Karpas-422 (cell line): ENCODE measurements at regions not wholly inside any gene's neighbourhood (a gene's known extent, or its start where the extent isn't known, plus 50 kb on each side); places are given as distances from the start of the nearest gene placed in this dataset.
"Not testable (repeated sequence)": the region's sequence is repeated elsewhere in the genome, so short reads cannot be mapped to it uniquely, and the experiment has no call there.

Experiments used
- DNase-seq: peaks from one replicate; pipeline ENCODE4 v3.0.0-alpha.2; 2015
- H2AFZ ChIP-seq: fragments of 200-600 bp; sonication (generic); 2 replicates; pipeline ENCODE4 v1.6.1; 2014; ENCODE audit warnings: antibody characterized with exemption, low read length, mixed read lengths
- H3K27ac ChIP-seq: fragments of 200-600 bp; sonication (generic); 2 replicates; pipeline ENCODE4 v1.5.1; 2014; ENCODE audit warnings: mild to moderate bottlenecking, low read length, moderate library complexity
- H3K27me3 ChIP-seq: fragments of 200-600 bp; sonication (generic); 2 replicates; pipeline ENCODE4 v1.6.1; 2014; ENCODE audit warnings: low read length, mixed read lengths
- H3K36me3 ChIP-seq: fragments of 200-600 bp; sonication (generic); 2 replicates; pipeline ENCODE4 v1.6.1; 2014; ENCODE audit warnings: low read length, mixed read lengths; ENCODE audit not compliant: insufficient read depth
- H3K4me1 ChIP-seq: fragments of 200-600 bp; sonication (generic); 2 replicates; pipeline ENCODE4 v1.6.1; 2014; ENCODE audit warnings: mild to moderate bottlenecking, low read length, mixed read lengths
- H3K4me2 ChIP-seq: fragments of 200-600 bp; sonication (generic); 2 replicates; pipeline ENCODE4 v1.6.1; 2014; ENCODE audit warnings: low read length, low read depth, mild to moderate bottlenecking; ENCODE audit not compliant: poor library complexity, severe bottlenecking
- H3K4me3 ChIP-seq: fragments of 200-600 bp; sonication (generic); 2 replicates; pipeline ENCODE4 v1.5.1; 2014; ENCODE audit warnings: mild to moderate bottlenecking, antibody characterized with exemption, low read length, mixed read lengths
- H3K79me2 ChIP-seq: fragments of 200-600 bp; sonication (generic); 2 replicates; pipeline ENCODE4 v1.6.1; 2014; ENCODE audit warnings: mild to moderate bottlenecking, low read length, mixed read lengths
- H3K9ac ChIP-seq: fragments of 200-600 bp; sonication (generic); 2 replicates; pipeline ENCODE4 v1.6.0; 2014; ENCODE audit warnings: low read length
- H3K9me2 ChIP-seq: fragments of 200-600 bp; sonication (generic), shearing (Covaris generic); replicated peaks from 2 replicates; pipeline ENCODE4 v1.6.0; 2014; ENCODE audit warnings: mild to moderate bottlenecking, low read length, moderate library complexity; ENCODE audit not compliant: insufficient read depth
- H3K9me3 ChIP-seq: fragments of 300-700, 200-600 bp; sonication (generic); 2 replicates; pipeline ENCODE4 v1.6.1; 2014; ENCODE audit warnings: low read length, mixed read lengths
- H4K20me1 ChIP-seq: fragments of 200-600 bp; sonication (generic); 2 replicates; pipeline ENCODE4 v1.6.1; 2014; ENCODE audit warnings: mild to moderate bottlenecking, antibody characterized with exemption, low read length, low read depth; ENCODE audit not compliant: insufficient read depth

DNA sequence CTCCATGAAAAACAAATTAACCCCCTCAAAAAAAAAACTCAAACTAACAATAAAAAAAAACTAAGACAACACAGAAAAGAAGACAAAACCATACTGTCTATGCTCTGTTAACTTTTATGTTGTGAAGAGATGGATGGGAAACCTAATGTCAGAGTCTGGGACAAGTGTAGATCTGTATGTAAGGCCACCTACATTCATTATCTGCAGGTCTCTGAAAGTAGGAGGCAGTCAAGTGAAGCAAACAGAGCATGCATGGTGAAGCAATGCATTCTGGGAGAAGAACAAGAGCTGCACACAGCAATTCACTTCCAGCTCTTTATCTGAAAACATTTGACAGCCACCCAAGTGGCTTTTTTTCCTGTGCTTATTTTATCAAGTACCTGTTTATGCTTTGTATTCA, 452.0 kb downstream of the EPHA7 start:
- Histone ChIP-seq H4K20me1 (no peaks in the 10 kb centered on the region), H3K27me3 (no peaks in the 10 kb centered on the region), H3K9me2 (no peaks in the 10 kb centered on the region), H3K4me1 (peaks cover 6% of the 10 kb centered on the region), H3K27ac (no peak overlapping the region), H3K9ac (no peak overlapping the region), H3K4me2 (no peak overlapping the region), H3K36me3 (no peaks in the 10 kb centered on the region), H2AFZ (no peak overlapping the region), H3K9me3 (peaks cover 10% of the 10 kb centered on the region; the same call in 1 of the 2 replicates), H3K79me2 (no peaks in the 10 kb centered on the region), H3K4me3 (no peak overlapping the region)
- DNase-seq = no peak

DNA sequence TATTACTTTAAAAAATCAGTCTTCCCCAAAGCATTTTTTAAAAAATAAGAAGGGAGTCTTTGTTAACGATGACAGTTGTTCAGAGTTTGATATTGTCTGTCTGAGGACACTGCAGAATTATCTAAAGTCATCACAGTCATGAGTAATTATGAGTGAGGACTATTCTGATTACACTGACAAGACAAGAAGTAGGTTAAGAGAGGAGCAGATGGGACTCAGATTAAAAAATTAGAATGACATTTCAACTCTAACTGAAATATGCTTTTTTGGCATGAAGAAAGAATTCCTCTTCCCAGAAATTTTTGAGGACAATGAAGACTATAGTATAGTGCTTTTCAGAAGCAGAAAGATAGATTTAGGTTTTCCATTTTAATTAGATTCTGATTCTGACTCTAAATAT, 456.5 kb downstream of the EPHA7 start:
- no peak for DNase-seq
- H3K27ac ChIP-seq = no peak overlapping the region
- H3K9ac ChIP-seq = no peak overlapping the region
- H3K4me1 ChIP-seq = peaks cover 6% of the 10 kb centered on the region
- no peak overlapping the region for H2AFZ ChIP-seq
- no peaks in the 10 kb centered on the region for H3K9me2 ChIP-seq
- H4K20me1 ChIP-seq = no peaks in the 10 kb centered on the region
- H3K9me3 ChIP-seq = peaks cover 10% of the 10 kb centered on the region
- no peak overlapping the region for H3K4me2 ChIP-seq
- H3K79me2 ChIP-seq = no peaks in the 10 kb centered on the region
- H3K4me3 ChIP-seq = no peak overlapping the region
- H3K36me3 ChIP-seq = no peaks in the 10 kb centered on the region
- H3K27me3 ChIP-seq = no peaks in the 10 kb centered on the region

- not testable (repeated sequence) for H2AFZ ChIP-seq, H3K4me2 ChIP-seq, H3K27ac ChIP-seq, H3K4me1 ChIP-seq, H4K20me1 ChIP-seq, DNase-seq, H3K9ac ChIP-seq, H3K79me2 ChIP-seq, H3K9me2 ChIP-seq, H3K4me3 ChIP-seq, H3K36me3 ChIP-seq, H3K27me3 ChIP-seq
- peaks cover 19% of the 10 kb centered on the region; the same call in 1 of the 2 replicates for H3K9me3 ChIP-seq
These were observed 467.2 kb downstream of the EPHA7 start for GRCh38 chr6:92952111-92952510.

GRCh38 chr6:92945799-92946198, 473.6 kb downstream of the EPHA7 start:
- Histone ChIP-seq H4K20me1 (no peaks in the 10 kb centered on the region), H2AFZ (no peak overlapping the region)

DNA sequence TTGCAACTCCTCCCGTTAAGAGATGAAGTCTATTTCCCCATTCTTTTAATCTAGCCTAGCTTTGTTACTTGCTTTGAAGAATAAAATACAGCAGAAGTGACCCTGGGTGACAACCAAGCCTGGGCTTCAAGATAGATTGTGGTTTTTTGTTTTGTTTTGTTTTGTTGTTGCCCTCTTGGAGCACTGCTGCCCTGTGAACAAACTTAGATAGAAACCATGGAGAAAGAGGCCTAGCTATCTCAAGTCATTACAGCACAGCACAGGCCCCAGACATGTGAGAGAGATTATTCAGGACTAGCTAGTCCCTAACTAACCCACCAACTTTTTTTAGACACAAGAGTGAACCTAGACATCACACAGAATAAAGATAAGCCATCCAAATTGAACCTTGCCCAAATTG, 475.2 kb downstream of the EPHA7 start:
- Histone ChIP-seq H3K27ac (no peak overlapping the region), H3K9ac (no peak overlapping the region), H3K9me2 (no peaks in the 10 kb centered on the region), H2AFZ (no peak overlapping the region), H4K20me1 (no peaks in the 10 kb centered on the region), H3K4me1 (no peaks in the 10 kb centered on the region), H3K4me2 (no peak overlapping the region), H3K4me3 (no peak overlapping the region), H3K79me2 (no peaks in the 10 kb centered on the region), H3K27me3 (no peaks in the 10 kb centered on the region), H3K36me3 (no peaks in the 10 kb centered on the region), H3K9me3 (peaks cover 40% of the 10 kb centered on the region)
- no peak for DNase-seq

More at GRCh38 chr6:92945799-92946198, 473.6 kb downstream of the EPHA7 start:
- no peak overlapping the region for H3K4me3 ChIP-seq
- no peak overlapping the region for H3K27ac ChIP-seq
- H3K4me2 ChIP-seq = no peak overlapping the region
- H3K36me3 ChIP-seq = no peaks in the 10 kb centered on the region
- H3K27me3 ChIP-seq = no peaks in the 10 kb centered on the region
- no peaks in the 10 kb centered on the region for H3K4me1 ChIP-seq
- no peaks in the 10 kb centered on the region for H3K9me2 ChIP-seq
- H3K9me3 ChIP-seq = peaks cover 45% of the 10 kb centered on the region
- no peak for DNase-seq
- H3K79me2 ChIP-seq = no peaks in the 10 kb centered on the region
- no peak overlapping the region for H3K9ac ChIP-seq

GRCh38 chr6:92942549-92942948, 476.8 kb downstream of the EPHA7 start:
- Histone ChIP-seq H3K4me3 (no peak overlapping the region), H3K4me1 (no peaks in the 10 kb centered on the region), H3K9me2 (no peaks in the 10 kb centered on the region), H3K36me3 (no peaks in the 10 kb centered on the region), H3K79me2 (no peaks in the 10 kb centered on the region), H3K9ac (no peak overlapping the region), H3K4me2 (no peak overlapping the region), H4K20me1 (no peaks in the 10 kb centered on the region), H3K27me3 (no peaks in the 10 kb centered on the region), H2AFZ (no peak overlapping the region), H3K27ac (no peak overlapping the region), H3K9me3 (peaks cover 42% of the 10 kb centered on the region)
- DNase-seq = no peak

DNA sequence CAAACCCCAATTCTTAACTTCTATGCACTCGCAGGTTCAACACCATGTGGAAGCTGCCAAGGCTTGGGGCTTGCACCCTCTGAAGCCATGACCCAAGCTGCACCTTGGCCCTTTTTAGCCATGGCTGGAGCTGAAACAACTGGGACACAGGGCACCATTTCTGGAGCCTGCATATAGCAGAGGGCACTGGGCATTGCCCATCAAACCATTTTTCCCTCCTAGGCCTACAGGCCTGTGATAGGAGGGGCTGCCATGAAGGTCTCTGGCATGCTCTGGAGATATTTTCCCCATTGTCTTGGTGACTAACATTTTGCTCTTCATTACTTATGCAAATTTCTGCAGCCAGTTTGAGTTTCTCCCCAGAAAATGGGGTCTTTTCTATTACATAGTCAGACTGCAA, 484.7 kb downstream of the EPHA7 start:
- H3K27ac ChIP-seq = no peak overlapping the region
- H3K79me2 ChIP-seq = no peaks in the 10 kb centered on the region
- no peak overlapping the region for H3K9ac ChIP-seq
- H2AFZ ChIP-seq = no peak overlapping the region
- H3K4me1 ChIP-seq = no peaks in the 10 kb centered on the region
- peaks cover 27% of the 10 kb centered on the region for H3K9me3 ChIP-seq
- no peaks in the 10 kb centered on the region for H4K20me1 ChIP-seq
- no peaks in the 10 kb centered on the region for H3K36me3 ChIP-seq
- no peak overlapping the region for H3K4me2 ChIP-seq
- H3K9me2 ChIP-seq = no peaks in the 10 kb centered on the region
- H3K4me3 ChIP-seq = no peak overlapping the region
- H3K27me3 ChIP-seq = no peaks in the 10 kb centered on the region
- no peak for DNase-seq

DNA sequence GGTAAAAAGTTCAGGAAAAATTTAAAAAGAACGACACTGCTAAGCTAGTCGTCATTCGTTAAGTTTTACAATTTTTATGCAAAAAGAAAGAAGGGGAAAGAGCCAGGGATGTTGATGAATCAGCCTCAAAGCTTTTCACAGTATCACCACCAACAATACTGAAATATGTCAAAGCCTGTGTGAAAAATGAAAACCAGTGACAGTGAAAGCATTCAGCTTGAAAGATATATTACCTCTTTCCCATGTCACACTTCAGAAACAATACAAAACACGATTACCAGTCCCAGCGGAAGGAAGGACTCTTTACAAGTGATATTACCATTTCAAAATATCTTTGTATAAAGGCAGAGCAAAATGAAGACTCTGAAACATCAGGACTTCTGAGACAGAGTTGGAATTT, 489.2 kb downstream of the EPHA7 start:
- no peaks in the 10 kb centered on the region for H3K27me3 ChIP-seq
- H3K9ac ChIP-seq = no peak overlapping the region
- no peak for DNase-seq
- no peak overlapping the region for H3K27ac ChIP-seq
- H3K4me3 ChIP-seq = no peak overlapping the region
- H3K4me1 ChIP-seq = no peaks in the 10 kb centered on the region
- no peak overlapping the region for H2AFZ ChIP-seq
- H4K20me1 ChIP-seq = no peaks in the 10 kb centered on the region
- no peaks in the 10 kb centered on the region for H3K79me2 ChIP-seq
- H3K36me3 ChIP-seq = no peaks in the 10 kb centered on the region
- H3K4me2 ChIP-seq = no peak overlapping the region
- no peaks in the 10 kb centered on the region for H3K9me2 ChIP-seq
- H3K9me3 ChIP-seq = peaks cover 26% of the 10 kb centered on the region
